Body of pancreas (tissue), 4 donors: ENCODE measurements at regions not wholly inside any gene's neighbourhood (a gene's known extent, or its start where the extent isn't known, plus 50 kb on each side); places are given as distances from the start of the nearest gene placed in this dataset.

Source experiments
- ATAC-seq: fragments of 150-250 bp; one replicate; pipeline ENCODE4 v1.9.1; 2016
- DNase-seq, 4 donors: peaks; one replicate each; pipeline ENCODE4 v3.0.0-alpha.2; 2019
- H3K27ac ChIP-seq, 4 donors: fragments of 200-600 bp; sonication (generic); 1 replicate in 3 of 4; 2 replicates in 1 of 4; pipeline versions ENCODE4 v1.5.1 to v1.6.1; 2016 to 2019; ENCODE audit warnings: mild to moderate bottlenecking in 1 of 4, mixed read lengths in 1 of 4, moderate library complexity in 1 of 4
- H3K27me3 ChIP-seq, 2 donors: fragments of 200-600 bp; sonication (generic); one replicate each; pipeline ENCODE4 v1.6.0; 2016; ENCODE audit warnings: mild to moderate bottlenecking in 1 of 2
- H3K36me3 ChIP-seq, 2 donors: fragments of 200-600 bp; sonication (generic); replicated peaks in 1 of 2; 2 replicates each; pipeline ENCODE4 v1.5.1; 2016; ENCODE audit warnings: low read depth in 2 of 2; ENCODE audit not compliant: insufficient read depth in 1 of 2
- H3K4me1 ChIP-seq: fragments of 200-600 bp; sonication (generic); one replicate; pipeline ENCODE4 v1.6.0; 2016
- H3K4me3 ChIP-seq, 2 donors: fragments of 200-600 bp; sonication (generic); 1 replicate in 1 of 2; 2 replicates in 1 of 2; pipeline ENCODE4 v1.5.1; 2016 to 2019
- H3K9me3 ChIP-seq, 3 donors: fragments of 200-600 bp; sonication (generic); 1 replicate in 2 of 3; 2 replicates in 1 of 3; pipeline ENCODE4 v1.5.1; 2016
- CTCF ChIP-seq, 7 experiments: fragments of 450-650 bp in 4 of 7; fragments of 200-600 bp in 3 of 7; sonication (generic) in 3 of 7; IDR thresholded peaks; one replicate each; pipeline ENCODE4 v1.5.1; 2016 to 2019; ENCODE audit warnings: antibody characterized with exemption in 7 of 7
- POLR2A ChIP-seq, 3 donors: fragments of 450-650 bp; IDR thresholded peaks; one replicate each; pipeline ENCODE4 v1.6.1; 2016; ENCODE audit warnings: antibody characterized with exemption in 3 of 3, mild to moderate bottlenecking in 2 of 3
- WGBS, 2 donors: methylation state at CpG; one replicate each; pipeline ENCODE4 v1.1.5; 2017; 5-methylcytosine and 5-hydroxymethylcytosine counted together
- intact Hi-C: fragments of 100-400 bp; cut with DNase I; formaldehyde crosslinking; loops from one replicate; pipeline ENCODE4 v1.15.1; 2023

- DNase-seq (no peak), ATAC-seq (no peak)
- TF ChIP-seq POLR2A (IDR thresholded peaks at IDR 0.05), result no peak
- TF ChIP-seq CTCF (IDR thresholded peaks at IDR 0.05), result no peak
- H3K27me3 ChIP-seq, result no peaks in the 10 kb centered on the region
- WGBS, 2 donors, result 43 to 44% methylated on average over 1 of the region's 1 CpG
- H3K4me3 ChIP-seq, result no peak overlapping the region
- intact Hi-C loops, result no loop called here
- no peaks in the 10 kb centered on the region for H3K36me3 ChIP-seq
- H3K4me1 ChIP-seq, result no peaks in the 10 kb centered on the region
- H3K9me3 ChIP-seq, result peaks cover 0 to 6% (median 0%) of the 10 kb centered on the region in 3 donors
- H3K27ac ChIP-seq, result no peak overlapping the region
Measured at GRCh38 chr9:103168254-103168653, 173.1 kb downstream of the CYLC2 start.

- Histone ChIP-seq H3K4me3 (no peak overlapping the region), H3K9me3 (peaks cover 0 to 6% (median 0%) of the 10 kb centered on the region in 3 donors), H3K36me3 (no peaks in the 10 kb centered on the region), H3K4me1 (no peaks in the 10 kb centered on the region), H3K27ac (no peak overlapping the region), H3K27me3 (no peaks in the 10 kb centered on the region)
- ATAC-seq (no peak), DNase-seq (no peak)
- no peak for TF ChIP-seq CTCF (IDR thresholded peaks at IDR 0.05)
- TF ChIP-seq POLR2A (IDR thresholded peaks at IDR 0.05), result no peak
- intact Hi-C loops, result no loop called here
- WGBS, 2 donors, result 45 to 54% methylated on average over 1 of the region's 1 CpG
Measured at GRCh38 chr9:103169798-103170197, 174.7 kb downstream of the CYLC2 start.

- DNase-seq (peak in 3 of 4 donors; percentile 8 to 18 (median 11)), ATAC-seq (no peak)
- Histone ChIP-seq H3K27me3 (no peaks in the 10 kb centered on the region), H3K9me3 (no peaks in the 10 kb centered on the region), H3K4me3 (no peak overlapping the region), H3K27ac (no peak overlapping the region), H3K36me3 (no peaks in the 10 kb centered on the region), H3K4me1 (peaks cover 6% of the 10 kb centered on the region)
- intact Hi-C loops, result no loop called here
- WGBS, 2 donors, result 27 to 38% methylated on average over 6 of the region's 6 CpGs
- TF ChIP-seq POLR2A (IDR thresholded peaks at IDR 0.05), result no peak
- no peak for TF ChIP-seq CTCF (IDR thresholded peaks at IDR 0.05)
Measured at GRCh38 chr9:103183701-103184171, 188.6 kb downstream of the CYLC2 start.

- WGBS, 2 donors, result 85 to 91% methylated on average over 16 to 22 of the region's 22 CpGs
- ATAC-seq, result no peak
- H3K27ac ChIP-seq, result no peak overlapping the region
- no peaks in the 10 kb centered on the region for H3K27me3 ChIP-seq
- H3K4me1 ChIP-seq, result peaks cover 11% of the 10 kb centered on the region
- no peaks in the 10 kb centered on the region for H3K9me3 ChIP-seq
- TF ChIP-seq CTCF (IDR thresholded peaks at IDR 0.05) (no peak), POLR2A (IDR thresholded peaks at IDR 0.05) (no peak)
- H3K4me3 ChIP-seq, result no peak overlapping the region
- intact Hi-C loops, result no loop called here
- DNase-seq, result no peak
- no peaks in the 10 kb centered on the region for H3K36me3 ChIP-seq
Measured at GRCh38 chr9:103186959-103187358, 191.8 kb downstream of the CYLC2 start.

- no peak for TF ChIP-seq CTCF (IDR thresholded peaks at IDR 0.05)
- TF ChIP-seq POLR2A (IDR thresholded peaks at IDR 0.05), result no peak
- ATAC-seq, result no peak
- no peaks in the 10 kb centered on the region for H3K36me3 ChIP-seq
- intact Hi-C loops, result no loop called here
- H3K9me3 ChIP-seq, result no peaks in the 10 kb centered on the region
- no peak overlapping the region for H3K27ac ChIP-seq
- no peaks in the 10 kb centered on the region for H3K27me3 ChIP-seq
- H3K4me3 ChIP-seq, result no peak overlapping the region
- H3K4me1 ChIP-seq, result peaks cover 11% of the 10 kb centered on the region
- WGBS, 2 donors, result 28 to 47% methylated on average over 12 of the region's 12 CpGs
- DNase-seq, result peak in 3 of 4 donors; percentile 16 to 35 (median 17)
Measured at GRCh38 chr9:103188781-103189350, 193.7 kb downstream of the CYLC2 start.
